ENCODE measurements at regions not wholly inside any gene's neighbourhood (a gene's known extent, or its start where the extent isn't known, plus 50 kb on each side); places are given as distances from the start of the nearest gene placed in this dataset.

DNA sequence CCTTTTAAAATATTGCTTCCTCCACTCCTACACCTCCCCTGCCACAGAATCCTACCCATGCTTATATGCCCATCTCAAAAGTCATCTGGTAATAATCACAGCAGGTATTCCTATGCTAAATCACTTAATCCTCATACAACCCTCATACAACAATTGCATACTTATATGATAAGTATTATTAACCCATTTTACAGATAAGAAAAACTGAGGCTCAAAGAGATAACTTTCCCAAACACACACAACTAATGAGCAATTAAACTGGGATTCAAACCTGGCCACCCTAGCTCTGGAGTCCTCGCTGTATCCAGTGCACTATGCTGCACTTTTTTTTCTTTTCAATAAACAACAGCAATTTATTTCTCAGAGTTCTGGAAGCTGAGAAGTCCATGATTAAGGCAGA lies 99.8 kb upstream of the TSPAN5 start:
- no peak for DNase-seq

DNA sequence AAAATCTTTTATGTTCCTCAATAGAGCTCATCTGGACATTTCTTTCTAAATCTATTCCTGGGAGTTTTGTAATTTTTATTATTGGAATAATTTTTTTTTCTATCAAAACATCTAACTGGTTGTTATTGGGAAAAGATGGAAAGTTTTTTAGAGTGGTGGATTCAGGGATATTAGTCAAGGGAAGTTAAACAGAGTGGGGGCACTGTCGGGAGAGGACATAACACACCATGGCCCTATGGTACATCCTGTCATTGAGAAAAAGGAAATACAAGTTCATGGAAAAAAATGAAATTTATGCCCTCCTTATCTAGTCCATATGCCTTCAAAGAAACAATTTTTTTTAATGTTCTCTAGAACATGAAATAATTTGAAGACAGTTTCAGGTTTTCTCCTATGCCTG lies 96.3 kb upstream of the TSPAN5 start:
- DNase-seq, result no peak

DNA sequence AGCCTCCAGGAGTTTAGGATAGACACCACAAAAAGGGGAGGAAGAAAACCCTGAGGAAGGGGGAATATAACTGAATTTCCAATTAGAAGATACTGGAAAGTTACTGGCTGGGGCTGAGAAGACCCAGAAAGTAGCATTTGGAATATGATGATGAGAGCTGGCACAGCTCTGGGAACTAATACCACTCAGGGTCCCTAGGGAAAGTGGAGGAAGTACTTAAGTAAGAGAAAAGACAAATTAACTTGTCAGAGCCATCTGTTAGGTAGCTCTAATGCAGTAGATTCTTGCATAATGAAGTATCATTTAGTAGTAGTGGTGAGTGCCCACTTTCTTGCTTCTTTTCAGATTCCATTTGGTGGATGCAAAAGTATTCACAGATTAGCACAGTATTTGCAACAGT lies 90.8 kb upstream of the TSPAN5 start:
- DNase-seq, result no peak

DNA sequence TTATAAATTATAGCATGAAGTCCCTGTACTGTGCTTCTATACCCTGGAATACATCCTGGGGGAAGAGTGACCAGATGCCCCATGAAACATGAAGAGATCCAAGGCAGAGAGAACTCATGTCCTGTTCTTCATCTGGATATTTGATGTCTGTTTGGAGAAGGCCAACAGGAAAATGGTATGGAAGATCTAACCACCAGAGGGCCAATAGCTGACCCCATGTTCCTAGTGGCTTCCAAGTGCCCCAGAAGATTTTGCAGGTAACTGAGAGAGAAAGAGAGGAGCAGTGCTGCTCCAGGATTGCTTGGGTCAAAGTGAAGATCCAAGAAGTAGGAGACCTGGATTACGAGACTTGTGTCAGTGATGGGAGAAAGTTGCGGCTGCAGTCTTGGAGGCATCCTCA lies 90.2 kb upstream of the TSPAN5 start:
- DNase-seq, result no peak

DNA sequence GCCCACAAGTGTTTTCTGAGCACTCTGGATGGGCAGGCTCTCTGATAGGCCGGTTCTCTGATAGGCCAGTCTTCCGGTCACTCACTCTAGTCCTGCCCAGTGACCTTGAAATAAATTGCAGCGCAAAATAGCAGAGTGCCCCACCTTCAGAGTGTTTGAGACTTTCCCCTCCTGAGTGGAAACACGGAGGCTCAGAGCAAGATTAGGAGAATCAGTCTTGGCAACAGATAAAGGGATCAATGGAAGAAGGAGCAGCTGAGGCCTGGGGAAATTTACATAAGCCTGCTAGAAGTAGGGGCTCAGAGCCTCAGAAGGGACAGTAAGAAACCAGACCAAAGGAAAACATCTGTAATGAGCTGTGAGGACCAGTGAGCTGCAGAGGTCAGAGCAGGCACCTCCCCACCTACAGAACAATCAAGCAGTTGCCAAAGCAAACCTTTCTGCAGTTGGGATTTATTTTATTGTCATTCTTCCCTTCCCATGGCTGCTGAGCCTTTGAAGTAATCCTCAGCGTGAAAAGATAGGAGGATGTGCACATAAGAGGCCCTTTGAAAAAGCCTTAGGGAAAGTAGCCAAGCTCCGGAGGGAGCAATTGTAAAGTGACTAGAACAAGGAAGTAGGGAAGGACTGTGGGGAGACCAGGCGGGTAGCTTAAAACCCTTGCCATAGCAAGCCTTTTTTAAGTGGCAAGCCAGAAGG lies 89.1 kb upstream of the TSPAN5 start:
- DNase-seq, result no peak

DNA sequence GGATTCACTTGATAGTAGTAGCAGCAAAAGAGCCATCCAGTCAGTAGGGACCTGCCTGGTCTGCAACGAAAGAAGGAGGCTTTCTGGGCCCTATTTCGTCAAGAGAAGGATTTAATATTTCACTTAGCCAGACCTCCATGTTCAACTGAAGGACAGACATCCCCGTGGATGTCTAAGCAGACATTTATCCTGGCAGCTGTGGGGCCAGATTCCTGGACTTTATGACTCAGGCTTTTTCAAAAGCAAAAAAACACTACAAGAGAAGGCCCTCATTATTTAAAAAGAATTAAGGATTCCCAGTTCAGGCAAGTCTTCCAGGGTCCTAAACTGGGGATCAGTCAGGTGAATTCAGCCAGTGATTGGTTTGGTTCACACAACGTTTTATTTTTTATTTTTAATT lies 88.5 kb upstream of the TSPAN5 start:
- DNase-seq, result no peak

DNA sequence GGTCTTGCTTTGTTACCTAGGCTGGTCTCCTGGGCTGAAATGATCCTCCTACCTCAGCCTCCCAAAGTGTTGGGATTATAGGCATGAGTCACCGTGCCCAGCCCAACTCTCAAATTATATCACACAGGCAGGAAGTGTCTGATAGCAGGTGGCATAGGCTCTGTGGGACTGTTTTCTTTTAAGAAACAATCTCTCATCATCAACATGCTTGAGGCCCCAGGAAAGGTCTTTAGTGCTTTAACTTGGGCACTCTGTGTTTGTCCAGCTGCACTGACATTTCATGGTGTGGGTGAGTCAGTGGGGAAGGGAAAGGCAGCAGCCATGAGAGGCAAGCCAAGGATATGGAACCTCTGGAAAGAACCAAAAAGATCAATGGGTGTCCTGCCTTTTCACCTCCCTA lies 88.1 kb upstream of the TSPAN5 start:
- no peak for DNase-seq

DNA sequence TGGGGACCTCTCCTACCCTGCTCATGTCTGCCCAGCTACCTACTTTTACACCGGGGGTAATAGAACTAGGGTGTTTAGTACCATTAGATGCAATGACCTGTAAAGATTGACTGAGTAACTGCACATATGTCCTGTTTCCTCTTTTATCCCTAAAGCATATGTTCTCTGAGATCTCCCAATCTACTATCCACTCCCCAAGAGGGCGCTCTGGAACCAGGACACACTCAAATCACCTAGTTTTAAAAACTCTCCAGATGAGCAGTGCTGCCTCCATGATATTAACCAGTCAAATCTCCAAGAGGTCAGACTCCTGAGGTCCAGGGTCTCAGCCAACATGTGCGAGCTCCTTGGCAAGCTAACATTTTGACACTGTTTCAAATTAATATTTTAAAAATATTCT lies 87.0 kb upstream of the TSPAN5 start:
- peak; percentile 48 for DNase-seq

DNA sequence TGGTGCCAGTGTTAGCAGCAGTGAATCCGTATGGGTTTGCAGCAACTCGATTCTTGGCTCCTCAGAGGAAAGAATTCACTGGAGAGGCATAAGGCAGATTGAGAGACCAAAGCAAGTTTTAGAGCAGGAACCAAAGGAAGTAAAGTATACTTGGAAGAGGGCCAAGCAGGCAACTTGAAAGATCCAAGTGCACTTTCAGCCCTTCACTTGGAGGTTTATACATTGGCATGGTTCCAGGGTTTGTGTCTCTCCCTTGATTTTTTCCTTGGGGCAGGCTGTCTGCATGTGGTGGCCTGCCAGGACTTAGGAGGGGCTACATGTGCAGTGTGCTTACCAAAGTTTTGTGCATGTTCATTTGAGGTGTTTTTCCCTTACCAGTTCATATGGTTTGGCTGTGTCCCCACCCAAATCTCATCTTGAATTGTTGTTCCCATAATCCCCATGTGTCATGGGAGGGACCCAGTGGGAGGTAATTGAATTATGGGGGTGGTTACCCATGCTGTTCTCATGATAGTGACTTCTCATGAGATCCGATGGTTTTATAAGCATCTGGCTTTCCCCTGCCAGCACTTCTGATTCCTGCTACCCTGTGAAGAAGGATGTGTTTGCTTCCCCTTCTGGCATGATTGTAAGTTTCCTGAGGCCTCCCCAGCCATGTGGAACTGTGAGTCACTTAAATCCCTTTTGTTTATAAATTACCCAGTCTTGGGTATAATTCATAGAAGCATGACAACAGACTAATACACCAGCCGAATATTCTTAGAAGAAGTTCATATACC lies 86.2 kb upstream of the TSPAN5 start:
- no peak for DNase-seq

DNA sequence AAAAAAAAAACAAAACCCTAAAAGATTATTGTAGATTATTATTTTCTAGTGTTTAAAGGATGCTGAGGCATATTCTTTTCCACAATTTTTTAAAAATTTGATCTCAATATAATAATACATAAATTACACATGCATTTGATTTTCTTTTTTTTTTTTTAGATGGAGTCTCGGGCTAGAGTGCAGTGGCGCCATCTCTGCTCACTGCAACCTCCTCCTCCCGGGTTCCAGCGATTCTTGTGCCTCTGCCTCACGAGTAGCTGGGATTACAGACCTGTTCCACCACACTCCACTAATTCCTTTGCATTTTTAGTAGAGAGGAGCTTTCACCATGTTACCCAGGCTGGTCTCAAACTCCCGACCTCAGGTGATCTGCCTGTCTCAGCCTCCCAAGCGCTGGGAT lies 83.5 kb upstream of the TSPAN5 start:
- no peak for DNase-seq

DNA sequence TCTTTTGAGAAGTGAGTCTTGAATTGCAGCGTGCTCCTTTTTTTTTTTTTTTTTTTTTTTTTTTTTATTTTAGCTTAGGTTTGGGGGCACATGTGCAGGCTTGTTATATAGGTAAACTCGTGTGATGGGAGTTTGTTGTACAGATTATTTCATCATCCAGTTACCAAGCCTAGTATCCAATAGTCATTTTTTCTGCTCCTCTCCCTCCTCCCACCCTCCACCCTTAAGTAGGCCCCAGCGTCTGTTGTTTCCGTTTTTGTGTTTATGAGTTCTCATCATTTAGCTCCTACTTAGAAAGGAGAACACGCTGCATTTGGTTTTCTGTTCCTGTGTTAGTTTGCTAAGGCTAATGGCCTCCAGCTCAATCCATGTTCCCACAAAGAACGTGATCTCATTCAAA lies 81.3 kb upstream of the TSPAN5 start:
- no peak for DNase-seq

DNA sequence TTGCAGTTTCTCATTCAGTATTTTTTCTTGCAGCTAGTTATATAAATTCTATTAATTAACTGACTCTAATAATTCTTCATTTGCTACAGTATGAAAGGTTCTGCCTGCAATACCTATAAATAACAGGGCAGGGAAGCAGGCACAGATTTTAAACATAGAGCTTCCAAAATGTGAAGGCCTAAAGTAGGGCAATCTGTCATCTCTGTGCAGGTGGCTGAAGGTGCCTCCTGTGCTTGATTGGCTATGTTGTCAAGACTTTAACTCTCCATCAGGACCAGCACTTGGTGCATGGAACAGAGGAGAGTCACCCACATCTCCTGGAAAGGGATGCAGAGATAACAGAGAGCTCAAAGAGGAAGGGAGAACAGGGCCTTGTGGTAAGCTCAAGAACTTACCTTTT lies 75.2 kb upstream of the TSPAN5 start:
- no peak for DNase-seq

DNA sequence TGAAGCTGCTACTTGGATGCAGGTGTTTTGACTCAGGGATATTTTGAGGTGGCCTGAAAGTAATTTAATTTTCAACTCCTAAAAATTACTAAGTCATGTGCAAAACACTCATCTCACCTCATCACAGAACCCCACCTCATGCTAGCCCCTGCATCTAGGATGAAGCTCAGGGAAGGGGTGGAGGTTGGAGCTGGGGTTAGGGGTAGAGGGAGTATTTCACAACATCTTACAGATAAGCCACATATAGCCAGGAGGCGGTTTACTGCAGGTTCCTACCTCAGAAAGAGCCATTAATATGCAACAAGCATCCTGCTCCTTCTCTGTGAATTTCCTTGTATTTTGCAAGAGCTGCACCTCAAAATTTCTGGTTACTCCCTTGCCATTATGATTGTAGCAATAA lies 70.5 kb upstream of the TSPAN5 start:
- no peak for DNase-seq

DNA sequence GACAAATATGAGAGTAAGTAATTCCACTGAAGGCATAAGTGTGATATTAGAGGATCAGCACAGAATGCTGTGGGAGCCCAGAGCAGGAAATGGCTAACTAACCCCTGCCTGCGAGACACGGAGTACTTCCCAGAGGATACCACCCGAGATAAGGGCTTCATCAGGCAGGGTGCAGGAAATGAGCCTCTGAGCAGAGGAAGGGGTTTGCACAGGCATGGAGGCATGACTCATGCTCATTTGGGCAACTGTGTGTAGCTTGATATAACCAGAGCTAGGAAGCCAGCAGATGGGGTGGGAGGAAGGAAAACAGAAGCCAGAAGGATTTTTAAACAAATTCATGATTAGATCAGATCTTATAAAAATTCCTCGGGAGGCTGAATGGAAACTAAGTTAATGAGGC lies 70.0 kb upstream of the TSPAN5 start:
- DNase-seq, result peak; percentile 23

DNA sequence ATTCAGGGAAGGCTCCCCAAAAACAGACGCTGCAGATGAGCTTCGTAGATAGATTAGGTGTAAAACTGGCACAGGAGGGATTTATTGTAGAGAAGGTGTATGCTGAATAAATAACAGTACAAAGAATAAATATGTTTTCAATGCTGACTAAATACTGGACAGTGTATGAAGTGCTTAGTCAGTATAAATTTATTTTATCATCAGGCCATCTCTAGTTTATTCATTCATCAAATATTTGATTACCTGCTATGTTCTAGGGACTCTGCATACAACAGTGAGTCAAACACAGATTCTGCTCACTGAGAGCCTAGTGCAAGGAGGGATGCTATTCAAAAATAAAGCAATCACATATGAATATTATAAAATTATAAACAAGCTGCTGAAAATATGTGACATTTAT lies 63.6 kb upstream of the TSPAN5 start:
- DNase-seq, result no peak

DNA sequence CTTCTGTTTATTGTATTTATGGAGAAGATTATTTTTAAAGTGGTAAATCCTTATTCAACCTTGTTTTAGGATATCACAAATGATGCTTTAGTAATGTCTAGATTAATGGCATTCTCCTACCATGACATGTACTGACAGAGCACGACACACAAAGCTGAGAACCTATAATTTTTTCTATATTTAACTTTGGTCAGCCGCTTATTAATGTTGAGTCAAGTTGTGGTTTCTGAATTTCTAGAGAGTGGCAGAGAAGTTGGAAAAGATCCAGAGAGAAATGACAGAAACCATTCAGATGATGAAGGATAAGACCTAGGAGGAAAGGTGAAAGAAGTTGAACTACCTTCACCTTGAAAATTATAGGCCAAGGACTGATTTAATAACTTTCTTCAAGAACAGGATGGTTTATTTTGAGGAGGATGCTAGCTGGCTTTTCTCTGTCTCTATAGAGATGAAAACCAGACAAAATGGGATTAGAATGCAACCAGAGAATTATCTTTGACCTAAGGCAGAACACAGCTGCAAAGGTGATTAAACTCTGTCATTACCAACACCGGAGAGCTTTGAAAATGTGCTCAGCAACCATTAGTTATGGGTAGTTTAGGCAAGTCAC lies 62.6 kb upstream of the TSPAN5 start:
- no peak for DNase-seq

DNA sequence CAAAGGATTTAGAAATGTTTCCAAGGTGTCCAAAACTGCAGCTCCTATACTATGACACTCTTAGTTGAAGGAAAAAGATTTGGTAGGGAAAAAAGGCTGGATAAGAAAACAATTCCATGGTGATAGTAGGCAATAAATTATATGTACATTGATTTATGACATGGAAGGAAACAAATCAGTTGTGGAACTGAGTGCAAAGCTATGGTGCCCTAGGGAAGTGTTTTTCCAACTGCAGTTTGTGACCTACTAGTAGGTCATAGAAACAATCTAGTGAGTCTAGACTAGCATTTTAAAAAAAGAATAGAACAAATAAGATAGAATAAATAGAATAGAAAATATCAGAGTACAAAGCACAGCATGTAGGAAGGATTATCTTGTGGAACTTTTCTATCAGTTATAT lies 58.4 kb upstream of the TSPAN5 start:
- DNase-seq, result no peak

DNA sequence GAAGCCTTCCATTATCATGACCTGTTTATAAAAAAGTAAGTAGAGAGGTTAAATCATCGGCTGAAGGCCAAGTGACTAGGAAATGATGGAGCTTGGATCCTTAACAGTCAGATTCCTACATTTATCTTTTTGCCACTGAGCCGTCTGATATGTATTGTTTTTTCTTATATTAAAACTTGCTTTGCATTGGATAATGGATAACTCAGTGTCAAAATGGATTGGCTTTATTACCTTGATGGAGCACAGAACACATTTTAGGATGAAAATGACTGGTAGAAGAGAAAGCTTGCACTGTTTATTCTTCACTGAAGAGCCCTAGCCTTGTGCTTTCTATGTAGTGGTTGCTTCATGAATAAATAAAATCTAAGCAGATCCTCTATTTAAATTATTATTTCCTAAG lies 54.2 kb upstream of the TSPAN5 start:
- DNase-seq, result no peak

DNA sequence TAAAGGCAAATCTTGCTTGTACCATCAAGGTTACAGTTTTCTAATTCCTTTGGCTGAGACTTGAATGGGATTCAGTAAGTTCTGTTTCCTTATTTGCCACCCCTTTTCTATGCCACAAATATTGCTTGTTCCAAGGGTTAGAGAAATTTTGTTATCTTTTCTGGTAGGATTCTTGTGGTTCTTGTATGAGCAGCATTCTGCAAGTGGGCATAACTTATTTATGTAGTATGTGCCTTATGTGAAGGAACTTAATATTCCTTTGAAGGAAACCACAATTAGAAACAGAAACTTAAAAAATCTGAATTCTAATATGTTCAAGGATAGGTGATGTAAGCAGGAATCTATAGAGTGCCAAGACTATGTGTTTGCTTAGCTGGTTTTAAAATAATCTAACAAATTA lies 53.1 kb upstream of the TSPAN5 start:
- no peak for DNase-seq

DNA sequence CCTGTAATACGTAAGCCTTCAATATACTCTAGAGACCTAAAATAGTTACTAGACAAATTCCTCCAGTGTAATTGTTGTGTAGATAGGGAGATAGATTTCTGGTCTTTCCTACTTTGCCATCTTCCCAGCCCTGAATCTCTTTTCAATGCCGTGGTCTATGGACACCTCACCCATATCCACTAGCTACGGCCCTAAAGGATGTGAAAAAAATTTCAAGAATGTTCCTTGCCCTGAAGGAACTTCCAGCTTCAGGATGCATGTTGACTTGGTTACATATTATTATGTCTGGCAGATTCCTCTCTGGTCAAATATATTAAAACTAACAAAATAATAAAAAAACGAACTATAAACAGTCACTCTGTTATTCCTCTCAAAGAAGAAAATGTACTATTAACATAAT lies 52.4 kb upstream of the TSPAN5 start:
- no peak for DNase-seq
